GM23248 (cell line): ENCODE measurements at regions not wholly inside any gene's neighbourhood (a gene's known extent, or its start where the extent isn't known, plus 50 kb on each side); places are given as distances from the start of the nearest gene placed in this dataset.

Experiments
- DNase-seq: peaks from one replicate; pipeline ENCODE4 v3.0.0-alpha.2; 2015
- H2AFZ ChIP-seq: fragments of 200-600 bp; sonication (generic); 2 replicates; pipeline ENCODE4 v1.6.1; 2016; ENCODE audit warnings: antibody characterized with exemption
- H3F3A ChIP-seq: fragments of 200-600 bp; sonication (generic); 2 replicates; pipeline ENCODE4 v1.6.1; 2016; ENCODE audit warnings: mild to moderate bottlenecking, antibody characterized with exemption, mixed run types; ENCODE audit not compliant: insufficient read depth
- H3K27ac ChIP-seq: fragments of 200-600 bp; sonication (generic); 2 replicates; pipeline ENCODE4 v1.5.1; 2016; ENCODE audit warnings: mild to moderate bottlenecking
- H3K27me3 ChIP-seq: fragments of 200-600 bp; sonication (generic); replicated peaks from 2 replicates; pipeline ENCODE4 v1.6.1; 2016; ENCODE audit warnings: mild to moderate bottlenecking; ENCODE audit not compliant: insufficient read depth
- H3K36me3 ChIP-seq: fragments of 200-600 bp; sonication (generic); 2 replicates; pipeline ENCODE4 v1.6.1; 2016; ENCODE audit warnings: low read depth, mild to moderate bottlenecking
- H3K4me1 ChIP-seq: fragments of 200-600 bp; sonication (generic); 2 replicates; pipeline ENCODE4 v1.6.1; 2016; ENCODE audit warnings: mild to moderate bottlenecking; ENCODE audit not compliant: insufficient read depth
- H3K4me2 ChIP-seq: fragments of 200-600 bp; sonication (generic); one replicate; pipeline ENCODE4 v1.6.1; 2016; ENCODE audit warnings: mild to moderate bottlenecking; ENCODE audit not compliant: unreplicated experiment
- H3K4me3 ChIP-seq: fragments of 200-600 bp; sonication (generic); 2 replicates; pipeline ENCODE4 v1.5.1; 2016; ENCODE audit warnings: mild to moderate bottlenecking
- H3K79me2 ChIP-seq: fragments of 200-600 bp; sonication (generic); 2 replicates; pipeline ENCODE4 v1.6.1; 2016; ENCODE audit warnings: mild to moderate bottlenecking; ENCODE audit not compliant: insufficient read depth
- H3K9ac ChIP-seq: fragments of 200-600 bp; sonication (generic); 2 replicates; pipeline ENCODE4 v1.6.1; 2016; ENCODE audit warnings: mild to moderate bottlenecking
- H3K9me2 ChIP-seq: fragments of 200-600 bp; sonication (generic); 2 replicates; pipeline ENCODE4 v1.6.1; 2016; ENCODE audit warnings: mixed run types, mild to moderate bottlenecking, moderate library complexity; ENCODE audit not compliant: insufficient read depth
- H3K9me3 ChIP-seq: fragments of 200-600 bp; sonication (generic); one replicate; pipeline ENCODE4 v1.6.1; 2017; ENCODE audit warnings: low read depth
- H4K20me1 ChIP-seq: fragments of 200-600 bp; sonication (generic); 2 replicates; pipeline ENCODE4 v1.6.0; 2016; ENCODE audit not compliant: insufficient read depth
- EZH2 ChIP-seq: fragments of 200-600 bp; sonication (generic); IDR thresholded peaks from 2 replicates; pipeline ENCODE4 v1.6.1; 2018; ENCODE audit warnings: antibody characterized with exemption, mild to moderate bottlenecking; ENCODE audit not compliant: insufficient read depth, poor library complexity, severe bottlenecking
- EZH2phosphoT487 ChIP-seq: fragments of 200-600 bp; sonication (generic); IDR thresholded peaks from 2 replicates; pipeline ENCODE4 v1.6.1; 2018; ENCODE audit warnings: antibody characterized with exemption, moderate library complexity, mild to moderate bottlenecking, low read depth; ENCODE audit not compliant: insufficient read depth
- WGBS, 2 experiments: methylation state at CpG; one replicate each; pipeline ENCODE4 v1.1.6; 2015 to 2017; ENCODE audit warnings: low lambda C conversion rate in 2 of 2, low coverage in 1 of 2; ENCODE audit errors: missing lambda C conversion rate in 2 of 2; 5-methylcytosine and 5-hydroxymethylcytosine counted together
- in situ Hi-C: fragments of 300-500 bp; cut with MboI; formaldehyde crosslinking; loops from 2 replicates; pipeline ENCODE4 v1.15.0; 2020

DNA sequence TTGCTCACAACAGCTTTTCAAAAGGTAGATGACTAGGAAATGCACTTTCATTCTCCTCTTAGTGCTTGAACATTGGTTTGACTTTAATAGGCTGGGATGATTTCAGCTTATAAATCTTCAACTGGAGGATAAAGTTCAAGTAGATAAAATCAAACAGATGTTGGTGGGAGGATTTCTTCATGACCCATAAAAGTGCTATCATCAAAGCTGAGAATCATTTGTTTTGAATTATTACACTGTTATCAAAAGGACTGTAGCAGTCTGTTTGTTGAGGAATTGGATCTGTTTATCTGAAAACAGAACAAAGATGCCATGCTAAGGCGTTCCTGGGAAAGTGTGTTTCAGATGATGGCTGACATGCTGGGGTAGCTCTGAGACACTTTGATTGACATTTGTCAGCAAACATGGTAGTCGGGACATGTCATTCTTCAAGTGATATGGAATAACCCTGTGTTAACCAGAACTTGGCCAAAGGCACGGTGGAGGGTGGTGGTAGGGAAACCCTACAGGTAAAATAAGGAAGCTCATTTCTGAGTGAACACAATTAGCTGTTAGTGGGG lies 304.0 kb upstream of the PITX2 start:
- Histone ChIP-seq H3K9me3 (no peaks in the 10 kb centered on the region), H3K79me2 (no peaks in the 10 kb centered on the region), H3K36me3 (no peaks in the 10 kb centered on the region), H3K4me2 (no peak overlapping the region), H3K9me2 (no peaks in the 10 kb centered on the region), H3K27ac (no peak overlapping the region), H3F3A (no peaks in the 10 kb centered on the region), H2AFZ (peak overlapping the region; percentile 16; the same call in 1 of the 2 replicates), H3K4me3 (no peak overlapping the region), H3K9ac (no peak overlapping the region), H3K27me3 (no peaks in the 10 kb centered on the region), H3K4me1 (peaks cover 5% of the 10 kb centered on the region; the same call in 1 of the 2 replicates), H4K20me1 (no peaks in the 10 kb centered on the region)
- DNase-seq = peak; percentile 2
- TF ChIP-seq EZH2phosphoT487 (no peak), EZH2 (no peak)
- in situ Hi-C loops = no loop called here
- 17 to 25% methylated on average over 3 of the region's 3 CpGs for WGBS, 2 experiments

DNA sequence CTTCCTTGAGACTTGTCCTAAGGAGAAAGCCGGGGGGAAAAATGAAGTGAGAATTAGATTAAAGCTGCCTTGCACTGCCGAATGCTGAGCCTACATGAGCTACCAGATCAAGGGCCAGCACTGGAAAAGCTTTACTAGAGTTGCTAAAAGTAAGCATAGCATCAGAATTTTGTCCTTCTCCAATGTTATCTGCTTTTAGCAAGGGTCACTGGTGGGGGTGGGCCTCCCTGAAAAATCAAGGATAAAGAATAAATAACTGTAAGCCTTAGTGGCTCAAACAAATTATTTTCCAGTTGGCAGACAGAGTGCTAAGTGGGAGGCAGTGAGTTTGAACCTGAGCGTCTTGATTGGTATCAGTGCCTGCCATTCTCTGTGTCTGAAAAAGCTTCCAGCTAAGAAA lies 310.5 kb upstream of the PITX2 start:
- no peaks in the 10 kb centered on the region for H3F3A ChIP-seq
- WGBS, 2 experiments = 67 to 73% methylated on average over 3 of the region's 3 CpGs
- in situ Hi-C loops = no loop called here

DNA sequence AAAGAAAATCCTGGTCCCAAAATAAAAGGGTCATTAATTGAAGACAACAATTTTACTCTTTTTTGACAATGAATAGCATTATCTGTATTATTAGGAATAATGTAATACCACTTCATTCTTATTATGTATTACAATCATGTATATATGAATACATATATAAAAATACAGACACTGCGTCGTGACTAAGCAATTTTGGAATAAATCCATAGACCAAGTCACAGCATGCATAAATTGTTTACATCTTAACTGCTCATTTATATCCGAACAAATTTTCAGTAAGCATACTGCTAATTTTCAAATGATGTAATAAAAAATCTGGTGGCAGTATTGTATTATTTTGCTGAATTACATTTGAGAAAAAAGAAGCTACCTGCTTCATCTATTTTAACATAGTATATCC lies 321.6 kb upstream of the PITX2 start:
- Histone ChIP-seq H3K36me3 (no peaks in the 10 kb centered on the region), H2AFZ (no peak overlapping the region), H3K9ac (no peak overlapping the region), H3K27ac (no peak overlapping the region), H3K4me3 (no peak overlapping the region), H3K27me3 (no peaks in the 10 kb centered on the region), H3K4me2 (no peak overlapping the region), H3K9me2 (no peaks in the 10 kb centered on the region), H3K9me3 (no peaks in the 10 kb centered on the region), H3K4me1 (no peaks in the 10 kb centered on the region), H3K79me2 (no peaks in the 10 kb centered on the region), H4K20me1 (no peaks in the 10 kb centered on the region), H3F3A (no peaks in the 10 kb centered on the region)
- WGBS, 2 experiments = 81 to 85% methylated on average over 3 of the region's 3 CpGs
- no peak for TF ChIP-seq EZH2phosphoT487
- TF ChIP-seq EZH2 = no peak
- DNase-seq = no peak
- in situ Hi-C loops = no loop called here

More for the DNA sequence above, 310.5 kb upstream of the PITX2 start:
- Histone ChIP-seq H3K9me2 (no peaks in the 10 kb centered on the region), H3K4me3 (no peak overlapping the region), H3K9me3 (no peaks in the 10 kb centered on the region), H3K27me3 (no peaks in the 10 kb centered on the region), H3K9ac (no peak overlapping the region), H4K20me1 (no peaks in the 10 kb centered on the region), H3K36me3 (no peaks in the 10 kb centered on the region), H3K4me2 (no peak overlapping the region), H3K79me2 (no peaks in the 10 kb centered on the region), H3K27ac (no peak overlapping the region), H3K4me1 (no peaks in the 10 kb centered on the region), H2AFZ (no peak overlapping the region)
- TF ChIP-seq EZH2phosphoT487 (no peak), EZH2 (no peak)
- DNase-seq = no peak

DNA sequence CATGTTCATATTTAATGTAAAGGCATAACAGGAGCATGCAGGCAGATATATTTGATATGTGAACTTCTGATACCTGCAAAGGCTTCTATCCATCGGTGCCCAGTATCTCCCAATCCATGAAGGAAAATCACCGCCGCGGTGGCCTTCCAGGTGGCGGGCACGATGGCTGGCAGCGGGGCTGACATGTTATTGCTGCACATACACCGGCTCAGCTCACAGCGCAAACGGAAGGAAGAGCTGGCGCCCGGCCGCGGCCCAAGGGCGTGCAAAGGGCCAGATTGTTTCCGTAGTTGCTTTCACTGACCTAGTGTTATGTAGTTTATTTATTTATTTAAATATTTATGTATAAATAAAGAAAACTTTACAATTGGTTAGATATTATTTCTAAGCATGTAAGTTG lies 322.7 kb upstream of the PITX2 start:
- no peak overlapping the region for H3K4me3 ChIP-seq
- H3K27ac ChIP-seq = no peak overlapping the region
- no peaks in the 10 kb centered on the region for H3F3A ChIP-seq
- WGBS, 2 experiments = 96 to 97% methylated on average over 16 of the region's 16 CpGs
- H3K4me2 ChIP-seq = no peak overlapping the region
- no peaks in the 10 kb centered on the region for H3K9me3 ChIP-seq
- no peak overlapping the region for H2AFZ ChIP-seq
- H3K79me2 ChIP-seq = no peaks in the 10 kb centered on the region
- TF ChIP-seq EZH2phosphoT487 = no peak
- no peak for TF ChIP-seq EZH2
- no peak for DNase-seq
- no peaks in the 10 kb centered on the region for H3K27me3 ChIP-seq
- H3K36me3 ChIP-seq = no peaks in the 10 kb centered on the region
- in situ Hi-C loops = no loop called here
- no peaks in the 10 kb centered on the region for H4K20me1 ChIP-seq
- H3K9ac ChIP-seq = no peak overlapping the region
- no peaks in the 10 kb centered on the region for H3K4me1 ChIP-seq
- H3K9me2 ChIP-seq = no peaks in the 10 kb centered on the region

DNA sequence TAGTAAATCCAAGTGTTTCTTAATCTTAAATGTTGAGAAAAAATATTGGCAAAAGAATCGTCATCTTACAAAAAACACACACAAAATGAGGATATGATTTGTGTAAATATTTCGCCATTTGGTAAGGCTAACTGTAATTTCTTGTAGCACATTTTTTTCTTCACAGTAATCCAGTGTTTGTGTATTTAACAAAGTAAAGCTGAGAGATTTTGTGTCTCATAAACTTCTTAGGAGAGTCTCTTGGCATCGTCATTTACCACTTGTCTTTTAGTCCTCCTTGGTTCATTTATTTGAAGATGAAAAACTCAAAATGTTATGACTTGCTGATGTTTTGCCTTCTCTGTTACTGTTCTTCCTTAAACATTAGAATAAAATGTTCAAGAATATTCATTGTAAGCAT lies 326.7 kb upstream of the PITX2 start:
- Histone ChIP-seq H4K20me1 (no peaks in the 10 kb centered on the region), H3K4me3 (no peak overlapping the region), H3K27ac (no peak overlapping the region), H3K9ac (no peak overlapping the region), H3K4me1 (peaks cover 12% of the 10 kb centered on the region), H3F3A (no peaks in the 10 kb centered on the region), H3K36me3 (no peaks in the 10 kb centered on the region), H2AFZ (no peak overlapping the region), H3K79me2 (no peaks in the 10 kb centered on the region), H3K27me3 (no peaks in the 10 kb centered on the region), H3K9me2 (no peaks in the 10 kb centered on the region), H3K4me2 (no peak overlapping the region), H3K9me3 (no peaks in the 10 kb centered on the region)
- TF ChIP-seq EZH2phosphoT487 (no peak), EZH2 (no peak)
- no peak for DNase-seq
- in situ Hi-C loops = no loop called here
- 76 to 80% methylated on average over 3 of the region's 3 CpGs for WGBS, 2 experiments
